Loucy (cell line): ENCODE measurements at regions not wholly inside any gene's neighbourhood (a gene's known extent, or its start where the extent isn't known, plus 50 kb on each side); places are given as distances from the start of the nearest gene placed in this dataset.

ENCODE experiments used
- EZH2phosphoT487 ChIP-seq: fragments of 200-600 bp; IDR thresholded peaks from 2 replicates; pipeline ENCODE4 v1.6.1; 2018; ENCODE audit warnings: antibody characterized with exemption, mild to moderate bottlenecking, moderate library complexity, borderline replicate concordance
- TF ChIP-seq, protein P1 (sequence below): fragments of 200-600 bp; sonication (generic); conservative IDR thresholded peaks from 2 replicates; pipeline ENCODE4 v1.5.1; 2014; ENCODE audit warnings: mild to moderate bottlenecking, antibody characterized with exemption, low read length

DNA sequence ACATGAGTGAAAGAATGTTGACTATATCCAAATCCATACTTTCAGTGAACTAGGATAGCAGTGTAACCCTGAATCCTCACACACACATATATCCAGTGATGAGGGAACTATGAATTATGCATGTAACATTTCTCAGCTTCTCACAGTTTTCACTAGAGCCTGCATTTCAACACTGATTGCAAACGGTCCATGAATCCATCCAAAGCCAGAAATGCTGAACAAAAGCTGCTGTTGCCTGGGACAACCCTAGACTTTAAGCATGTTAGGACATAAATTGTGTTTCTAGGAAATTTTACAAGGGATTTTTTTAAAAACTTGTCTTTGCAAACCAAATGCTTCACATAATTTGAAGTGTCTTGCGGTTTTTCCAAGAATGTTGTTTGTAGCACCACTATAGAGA is 2010.0 kb upstream of the WWC1 start:
- TF ChIP-seq, protein P1, sequence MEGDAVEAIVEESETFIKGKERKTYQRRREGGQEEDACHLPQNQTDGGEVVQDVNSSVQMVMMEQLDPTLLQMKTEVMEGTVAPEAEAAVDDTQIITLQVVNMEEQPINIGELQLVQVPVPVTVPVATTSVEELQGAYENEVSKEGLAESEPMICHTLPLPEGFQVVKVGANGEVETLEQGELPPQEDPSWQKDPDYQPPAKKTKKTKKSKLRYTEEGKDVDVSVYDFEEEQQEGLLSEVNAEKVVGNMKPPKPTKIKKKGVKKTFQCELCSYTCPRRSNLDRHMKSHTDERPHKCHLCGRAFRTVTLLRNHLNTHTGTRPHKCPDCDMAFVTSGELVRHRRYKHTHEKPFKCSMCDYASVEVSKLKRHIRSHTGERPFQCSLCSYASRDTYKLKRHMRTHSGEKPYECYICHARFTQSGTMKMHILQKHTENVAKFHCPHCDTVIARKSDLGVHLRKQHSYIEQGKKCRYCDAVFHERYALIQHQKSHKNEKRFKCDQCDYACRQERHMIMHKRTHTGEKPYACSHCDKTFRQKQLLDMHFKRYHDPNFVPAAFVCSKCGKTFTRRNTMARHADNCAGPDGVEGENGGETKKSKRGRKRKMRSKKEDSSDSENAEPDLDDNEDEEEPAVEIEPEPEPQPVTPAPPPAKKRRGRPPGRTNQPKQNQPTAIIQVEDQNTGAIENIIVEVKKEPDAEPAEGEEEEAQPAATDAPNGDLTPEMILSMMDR: no peak
- TF ChIP-seq EZH2phosphoT487: no peak
